Loucy (cell line): ENCODE measurements at regions not wholly inside any gene's neighbourhood (a gene's known extent, or its start where the extent isn't known, plus 50 kb on each side); places are given as distances from the start of the nearest gene placed in this dataset.

Experiments used
- CTCF ChIP-seq: fragments of 200-600 bp; sonication (generic); conservative IDR thresholded peaks from 2 replicates; pipeline ENCODE4 v1.5.1; 2014; ENCODE audit warnings: mild to moderate bottlenecking, antibody characterized with exemption, low read length
- EZH2phosphoT487 ChIP-seq: fragments of 200-600 bp; IDR thresholded peaks from 2 replicates; pipeline ENCODE4 v1.6.1; 2018; ENCODE audit warnings: antibody characterized with exemption, mild to moderate bottlenecking, moderate library complexity, borderline replicate concordance

DNA sequence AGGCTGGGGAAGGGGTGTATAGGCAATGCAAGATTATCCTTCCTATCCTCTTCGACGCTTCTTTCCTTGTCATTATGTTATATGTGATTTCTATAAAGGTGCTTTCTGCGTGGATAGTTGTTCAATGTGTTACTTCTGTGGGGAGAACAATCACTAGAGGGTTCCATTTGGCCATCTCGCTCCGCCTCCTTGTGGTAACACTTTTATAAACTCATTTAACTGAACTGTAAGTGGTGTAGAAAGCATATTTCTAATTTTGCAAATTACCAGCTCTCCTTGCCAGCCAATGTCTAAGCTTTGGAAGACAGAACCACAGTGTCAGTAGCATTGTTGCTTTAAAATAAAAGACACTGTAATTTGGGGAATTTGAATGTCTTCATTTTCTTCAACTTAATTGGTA is 1093.7 kb upstream of the MIR17HG start:
- TF ChIP-seq CTCF (no peak), EZH2phosphoT487 (no peak)
